Medulla oblongata (tissue), 1 donor: ENCODE measurements at regions not wholly inside any gene's neighbourhood (a gene's known extent, or its start where the extent isn't known, plus 50 kb on each side); places are given as distances from the start of the nearest gene placed in this dataset.
"Not testable (repeated sequence)": the region's sequence is repeated elsewhere in the genome, so short reads cannot be mapped to it uniquely, and the experiment has no call there.

Source experiments
- DNase-seq: peaks from one replicate; pipeline ENCODE4 v3.0.0-alpha.2; 2015; ENCODE audit errors: extremely low spot score

DNA sequence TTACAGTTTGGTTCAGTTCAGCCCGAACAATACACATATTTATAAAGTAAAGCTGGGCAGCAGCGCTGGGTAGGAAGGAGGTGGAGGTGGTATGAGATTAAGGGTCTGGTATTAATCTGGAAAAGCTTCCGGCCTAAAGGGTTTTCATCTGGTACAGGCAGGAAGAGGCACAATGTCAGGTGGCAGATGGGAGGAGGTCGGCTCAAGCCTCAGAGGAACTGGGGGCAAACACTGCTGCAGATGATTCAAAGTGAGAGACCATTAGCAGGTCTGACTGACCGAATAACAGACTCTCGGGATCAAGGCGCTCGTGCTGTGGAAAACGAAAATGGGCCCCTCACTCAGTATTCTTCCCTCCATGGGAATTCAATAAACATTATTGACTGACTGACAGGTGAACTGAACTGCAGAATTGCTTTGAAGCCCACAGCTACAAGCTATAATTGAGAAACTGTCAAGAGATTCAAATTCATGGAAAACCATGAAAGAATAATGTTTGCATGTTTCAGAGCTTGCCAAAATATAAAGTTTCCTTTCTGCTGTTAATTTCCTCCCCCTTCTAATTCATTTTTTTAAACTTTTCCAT is 75.3 kb downstream of the TMEM167A start:
- DNase-seq, result no peak

DNA sequence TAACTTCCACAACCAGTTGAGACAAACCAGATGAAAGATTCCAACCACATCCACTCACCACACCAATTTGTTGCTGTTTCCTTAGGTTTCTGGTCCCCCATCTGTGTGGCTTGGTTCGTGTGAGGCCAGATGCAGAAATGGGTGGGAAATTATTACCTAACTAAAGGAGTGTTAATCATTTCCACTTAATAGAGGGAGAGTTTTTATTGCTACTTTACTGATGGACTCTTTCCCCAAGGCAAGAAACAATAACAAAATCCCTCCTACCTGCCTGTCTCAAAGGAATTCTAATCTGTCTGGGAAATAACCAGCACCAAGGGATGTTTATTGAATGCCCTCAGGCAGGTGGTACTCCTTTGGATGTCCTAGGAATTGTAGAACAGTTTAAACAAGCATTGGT is 76.3 kb downstream of the TMEM167A start:
- DNase-seq, result no peak

GRCh38 chr5:83000428-83000827 is 76.8 kb downstream of the TMEM167A start:
- no peak for DNase-seq

DNA sequence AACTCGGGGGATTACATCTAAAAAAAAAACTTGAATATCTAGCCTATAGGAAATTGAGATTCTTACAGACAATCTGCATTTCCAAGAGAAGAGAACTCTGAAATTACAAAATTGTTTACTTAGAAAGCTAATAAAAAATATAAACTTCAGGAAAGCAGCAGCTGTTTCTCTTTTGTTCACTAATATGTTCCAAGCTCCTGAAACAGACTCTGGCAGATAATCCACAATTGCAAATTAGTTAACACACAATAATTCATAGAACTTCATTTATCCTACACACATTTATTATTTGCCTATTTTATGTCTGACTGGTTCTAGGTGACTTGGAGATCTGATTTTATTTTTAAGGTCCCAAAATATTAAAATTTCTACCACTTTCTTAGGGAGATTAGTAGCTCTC is 83.8 kb downstream of the TMEM167A start:
- no peak for DNase-seq

GRCh38 chr5:82992646-82993045 is 84.5 kb downstream of the TMEM167A start:
- no peak for DNase-seq

GRCh38 chr5:82991678-82992323 is 85.4 kb downstream of the TMEM167A start:
- DNase-seq, result no peak

GRCh38 chr5:82991059-82991458 is 86.1 kb downstream of the TMEM167A start:
- no peak for DNase-seq

DNA sequence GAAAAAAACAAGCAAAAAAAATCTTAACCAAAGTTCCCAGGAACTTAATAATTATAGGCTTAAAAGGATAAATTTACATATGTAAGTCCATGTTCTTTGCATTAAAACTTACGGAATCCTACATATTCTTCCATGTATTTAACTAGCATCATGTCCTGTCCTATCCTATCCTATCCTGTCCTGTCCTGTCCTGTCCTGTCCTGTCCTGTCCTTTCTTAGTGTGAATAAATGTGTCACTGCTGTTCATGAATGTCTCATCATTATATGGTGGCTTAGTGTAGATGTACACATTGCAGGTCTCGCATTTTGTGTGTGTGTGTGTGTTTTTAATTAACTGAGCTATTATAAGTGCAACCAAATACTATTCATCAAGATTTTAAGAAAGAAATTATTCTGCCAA is 90.0 kb downstream of the TMEM167A start:
- no peak for DNase-seq

GRCh38 chr5:82986404-82986803 is 90.8 kb downstream of the TMEM167A start:
- DNase-seq, result no peak

- DNase-seq, result no peak
These were observed 91.4 kb downstream of the TMEM167A start for GRCh38 chr5:82985763-82986162.

GRCh38 chr5:82984786-82985735 is 92.1 kb downstream of the TMEM167A start:
- DNase-seq, result no peak

DNA sequence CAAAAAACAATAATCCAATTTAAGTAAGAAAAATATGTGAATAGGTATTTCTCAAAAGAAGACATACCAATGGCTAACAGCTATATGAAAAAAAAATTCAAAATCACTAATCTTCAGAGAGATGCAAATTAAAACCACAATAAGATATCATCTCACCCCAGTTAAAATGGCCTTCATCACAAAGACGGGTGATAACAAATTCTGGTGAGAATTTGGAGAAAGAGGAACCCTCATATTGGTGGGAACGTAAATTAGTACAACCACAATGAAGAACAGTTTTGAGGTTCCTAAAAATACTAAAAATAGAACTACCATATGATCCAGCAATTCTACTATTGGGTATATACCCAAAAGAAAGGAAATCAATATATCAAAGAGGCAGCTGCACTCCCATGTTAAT is 94.3 kb downstream of the TMEM167A start:
- DNase-seq, result no peak

GRCh38 chr5:82976887-82977286 is 100.3 kb downstream of the TMEM167A start:
- not testable (repeated sequence) for DNase-seq

GRCh38 chr5:82975812-82976211 is 101.4 kb downstream of the TMEM167A start:
- no peak for DNase-seq

- no peak for DNase-seq
These were observed 101.8 kb downstream of the TMEM167A start for GRCh38 chr5:82975396-82975795.

GRCh38 chr5:82974346-82974745 is 102.8 kb downstream of the TMEM167A start:
- DNase-seq, result not testable (repeated sequence)

DNA sequence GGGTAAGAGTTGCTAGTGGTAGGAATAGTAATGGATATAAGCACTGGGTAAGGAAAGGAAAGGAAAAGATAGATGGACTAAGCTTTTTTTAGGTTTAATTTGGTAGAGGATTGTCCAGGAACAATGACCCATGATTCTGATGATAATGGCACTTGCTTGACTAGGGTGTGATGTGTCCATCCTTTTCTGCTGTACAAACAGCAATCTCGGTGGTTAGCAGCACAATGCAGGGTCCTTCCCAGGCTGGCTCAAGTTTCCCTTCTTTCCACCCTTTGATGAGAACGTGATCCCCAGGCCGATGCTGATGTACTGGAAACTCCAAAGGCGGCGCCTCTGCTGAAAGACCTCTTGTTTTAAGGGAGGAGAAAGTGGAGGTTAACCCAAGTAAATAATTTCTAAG is 105.3 kb downstream of the TMEM167A start:
- no peak for DNase-seq

- DNase-seq, result not testable (repeated sequence)
These were observed 106.0 kb downstream of the TMEM167A start for GRCh38 chr5:82971034-82971806.

- not testable (repeated sequence) for DNase-seq
These were observed 107.8 kb downstream of the TMEM167A start for GRCh38 chr5:82969221-82969976.

- DNase-seq, result no peak
These were observed 110.1 kb downstream of the TMEM167A start for GRCh38 chr5:82967072-82967471.

DNA sequence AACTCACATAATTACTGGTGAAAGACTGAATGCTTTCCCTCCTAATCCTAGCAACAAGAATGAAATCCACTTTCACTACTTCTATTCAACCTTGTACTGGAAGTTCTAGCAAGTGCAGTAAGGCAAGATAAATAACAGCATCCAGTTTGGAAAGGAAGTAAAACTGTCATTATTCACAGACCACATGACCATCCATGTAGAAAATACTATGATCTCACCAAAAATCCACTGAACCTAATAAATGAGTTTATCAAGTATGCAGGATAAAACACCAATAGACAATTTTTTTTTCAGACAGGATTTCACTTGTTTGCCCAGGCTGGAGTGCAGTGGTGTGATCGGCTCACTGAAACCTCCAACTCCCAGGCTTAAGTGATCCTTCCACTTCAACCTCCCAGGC is 117.7 kb downstream of the TMEM167A start:
- DNase-seq, result no peak
